Stimulated activated CD4-positive, alpha-beta T cell treated with anti-CD3 and anti-CD28 coated beads, Interleukin-4, amount 100 ng/mL, for 48 hours (primary cell): ENCODE measurements at regions not wholly inside any gene's neighbourhood (a gene's known extent, or its start where the extent isn't known, plus 50 kb on each side); places are given as distances from the start of the nearest gene placed in this dataset.

Source experiments
- DNase-seq, 2 donors: peaks; one replicate each; pipeline ENCODE4 v3.0.0-alpha.2; 2020; ENCODE audit warnings: low read depth in 2 of 2

- DNase-seq, result no peak
Observed at GRCh38 chr3:25097023-25097422, 331.0 kb upstream of the RARB start.

DNA sequence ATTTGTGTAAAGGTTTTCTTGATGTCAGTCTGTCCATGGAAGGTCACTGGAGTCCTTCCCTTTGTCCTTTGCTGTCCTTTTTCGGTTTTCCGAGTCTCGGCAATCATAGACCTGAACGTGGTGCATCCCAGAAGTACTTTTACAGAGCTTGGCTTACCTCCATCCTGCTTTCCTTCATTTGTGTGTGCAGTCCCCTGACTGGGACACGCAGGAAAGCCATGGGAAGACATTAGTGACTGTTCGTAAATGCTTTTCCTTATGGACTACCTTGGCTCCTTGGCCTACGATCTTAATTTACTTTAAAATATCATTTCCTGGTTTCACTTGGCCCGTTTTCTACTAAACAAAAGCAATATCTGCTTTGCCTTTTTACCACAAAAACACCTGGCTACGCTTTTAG lies 328.4 kb upstream of the RARB start:
- DNase-seq, result no peak

- no peak for DNase-seq
Observed at GRCh38 chr3:25103391-25103790, 324.7 kb upstream of the RARB start.

GRCh38 chr3:25107918-25108617 lies 320.0 kb upstream of the RARB start:
- DNase-seq, result no peak

- no peak for DNase-seq
Observed at GRCh38 chr3:25110642-25111041, 317.4 kb upstream of the RARB start.

- DNase-seq, result no peak
Observed at GRCh38 chr3:25113891-25114290, 314.2 kb upstream of the RARB start.

GRCh38 chr3:25114532-25114931 lies 313.5 kb upstream of the RARB start:
- no peak for DNase-seq

GRCh38 chr3:25117005-25117593 lies 311.0 kb upstream of the RARB start:
- no peak for DNase-seq

- no peak for DNase-seq
Observed at GRCh38 chr3:25119682-25120081, 308.4 kb upstream of the RARB start.

DNA sequence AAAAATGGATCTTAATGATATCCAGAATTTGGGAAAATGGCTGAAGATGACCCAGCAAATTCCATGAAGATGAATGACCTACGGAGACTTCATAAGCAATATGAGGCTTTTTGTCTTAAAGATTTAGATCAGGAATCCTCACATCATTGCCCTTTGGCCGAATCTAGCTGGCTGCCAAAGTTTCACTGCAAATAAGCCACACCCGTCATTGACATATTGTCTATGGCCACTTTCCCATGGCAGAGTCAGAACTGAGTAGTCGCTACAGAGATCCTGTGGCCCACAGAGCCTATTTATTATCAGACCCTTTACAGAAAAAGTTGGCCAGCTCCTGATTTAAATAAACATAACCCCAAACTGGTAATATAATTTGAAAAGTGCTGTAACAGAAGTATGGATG lies 307.4 kb upstream of the RARB start:
- DNase-seq, result no peak

DNA sequence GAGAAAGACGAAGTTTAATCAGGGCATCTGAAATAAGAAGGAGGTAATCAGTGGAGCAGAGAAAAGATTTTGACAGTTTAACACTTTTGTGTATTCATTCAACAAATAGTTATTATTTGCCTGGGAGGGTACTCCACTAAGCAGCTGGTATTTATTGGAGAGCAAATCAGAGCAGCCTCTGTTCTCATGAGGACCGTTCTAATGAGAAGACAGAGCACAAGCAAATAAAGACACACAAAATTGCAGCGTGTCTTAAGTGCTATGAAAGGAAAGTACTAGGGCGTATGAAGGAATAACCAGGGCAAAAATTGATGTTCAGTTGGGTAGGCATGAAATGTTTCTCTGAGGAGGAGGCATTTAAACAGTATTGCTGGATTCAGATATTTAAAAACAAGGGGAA lies 302.9 kb upstream of the RARB start:
- DNase-seq, result no peak

- no peak for DNase-seq
Observed at GRCh38 chr3:25128735-25129134, 299.3 kb upstream of the RARB start.

DNA sequence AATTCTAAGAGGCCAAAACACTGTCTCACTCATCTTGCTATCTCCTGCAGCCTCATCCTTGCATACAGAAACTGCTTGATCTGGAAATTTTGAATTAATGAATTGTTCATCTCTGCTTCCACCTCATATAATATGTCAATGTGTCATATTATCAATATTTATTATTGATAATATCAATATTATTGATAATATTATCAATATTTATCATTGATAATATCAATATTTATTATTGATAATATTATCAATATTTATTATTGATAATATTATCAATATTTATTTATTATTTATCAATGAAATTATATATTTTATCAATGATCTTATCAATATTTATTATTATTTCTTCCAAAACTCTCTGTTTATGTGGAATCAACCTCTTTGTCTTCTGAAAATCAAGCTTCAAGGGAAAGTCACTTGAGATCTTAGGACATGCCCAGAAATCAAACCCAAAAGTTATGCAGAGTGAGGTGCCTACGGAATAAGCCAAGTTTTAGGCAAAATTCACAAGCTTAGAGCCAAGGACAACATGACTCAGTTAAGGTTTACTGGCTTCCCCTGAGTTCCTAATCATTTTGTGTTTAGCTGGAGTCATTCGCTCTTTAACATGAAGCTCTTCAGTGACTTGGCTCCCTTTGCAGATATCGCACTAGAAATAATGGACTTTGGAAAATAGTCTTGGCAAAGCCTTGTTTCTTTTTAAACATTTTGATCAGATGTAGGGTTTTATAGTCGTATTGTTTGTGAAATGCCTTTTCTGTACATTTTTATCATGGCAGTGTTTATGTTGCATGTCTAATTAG lies 297.1 kb upstream of the RARB start:
- DNase-seq, result no peak

GRCh38 chr3:25133588-25133987 lies 294.5 kb upstream of the RARB start:
- no peak for DNase-seq

DNA sequence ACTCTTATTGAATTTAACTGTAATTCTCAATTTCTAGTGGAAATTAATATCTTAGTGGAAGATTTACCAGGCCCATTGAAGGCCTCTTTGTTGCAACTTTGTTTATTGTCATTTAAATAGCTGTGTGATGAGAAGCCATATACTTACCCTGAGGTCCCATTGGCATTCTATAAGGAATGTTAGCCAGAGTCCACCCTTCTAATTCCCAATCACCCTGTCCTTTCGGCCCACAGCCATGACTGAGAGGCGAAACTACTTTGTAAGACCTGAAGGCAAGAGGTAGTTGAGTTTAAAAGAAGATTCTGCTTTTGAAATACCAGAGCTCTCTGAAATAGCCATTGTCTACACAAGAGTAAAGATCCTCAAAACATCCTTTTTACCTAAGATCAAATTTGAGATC lies 290.5 kb upstream of the RARB start:
- no peak for DNase-seq

DNA sequence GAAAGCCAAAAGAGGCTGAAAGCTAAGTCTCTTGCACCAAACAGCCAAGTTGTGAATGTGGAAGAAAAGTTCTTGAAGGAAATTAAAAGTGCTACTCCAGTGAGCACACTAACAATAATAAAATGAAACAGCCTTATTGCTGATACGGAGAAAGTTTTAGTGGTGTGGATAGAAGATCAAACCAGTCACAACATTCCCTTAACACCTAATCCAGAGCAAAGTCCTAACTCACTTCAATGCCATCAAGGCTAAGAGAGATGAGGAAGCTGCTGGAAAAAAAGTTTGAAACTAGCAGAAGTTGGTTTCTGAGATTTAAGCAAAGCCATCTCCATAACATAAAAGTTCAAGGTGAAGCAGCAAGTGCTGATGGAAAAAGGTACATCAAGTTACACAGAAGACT lies 288.8 kb upstream of the RARB start:
- no peak for DNase-seq

DNA sequence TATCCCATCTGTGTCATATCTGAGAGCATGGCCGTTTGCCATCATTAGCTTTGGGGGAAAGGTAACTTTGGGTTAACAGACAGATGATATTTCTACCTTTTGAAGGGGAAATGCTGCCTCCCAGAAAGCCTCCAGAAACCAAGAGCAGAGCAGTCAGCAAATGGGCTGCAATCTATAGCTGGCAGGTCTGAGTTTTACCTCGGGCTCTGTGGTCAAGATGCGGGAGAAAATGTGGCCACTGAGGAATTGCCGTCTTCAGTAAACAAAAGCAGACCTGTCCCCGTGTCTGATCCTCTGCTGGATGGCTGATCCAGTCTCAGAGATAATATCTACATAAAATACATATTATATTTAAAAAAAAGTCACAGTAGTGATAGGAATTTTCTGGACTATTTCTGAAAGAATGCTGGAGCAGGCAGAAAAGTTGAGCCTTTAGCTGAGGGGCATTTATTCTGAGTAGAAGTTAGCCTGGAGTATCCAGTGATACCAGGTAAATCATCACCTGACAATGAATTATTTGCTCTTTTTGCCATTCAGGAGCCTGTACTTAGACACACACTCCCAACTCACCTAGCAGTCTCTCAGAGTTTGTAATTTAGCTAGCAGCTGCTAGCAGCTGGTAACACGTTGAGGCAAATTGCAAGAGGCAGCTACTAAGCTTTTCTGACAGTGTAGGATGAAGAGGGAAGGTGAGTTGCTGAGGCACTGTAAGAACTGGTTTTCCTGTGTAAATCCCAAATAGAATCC lies 285.3 kb upstream of the RARB start:
- no peak for DNase-seq

- DNase-seq, result no peak
Observed at GRCh38 chr3:25143356-25144025, 284.6 kb upstream of the RARB start.

DNA sequence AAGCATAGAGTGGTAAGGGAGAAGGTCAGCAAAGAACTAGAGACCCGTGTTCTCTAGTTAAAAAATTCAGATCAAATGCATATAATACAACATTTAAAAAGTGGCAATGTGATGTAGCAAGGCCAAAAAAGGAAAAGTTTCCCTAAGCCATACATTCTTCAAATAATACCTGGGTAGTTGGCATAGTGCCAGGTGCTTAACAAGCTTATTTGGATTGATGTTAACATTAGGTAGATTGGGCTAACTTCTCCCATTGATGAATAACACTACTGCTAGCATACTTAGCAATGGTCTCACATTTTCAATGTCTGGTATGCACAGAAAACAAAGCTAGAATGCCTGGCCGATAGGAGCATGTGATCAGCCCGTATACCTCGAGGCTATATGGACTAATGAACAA lies 283.6 kb upstream of the RARB start:
- DNase-seq, result no peak

GRCh38 chr3:25145176-25145575 lies 282.9 kb upstream of the RARB start:
- DNase-seq, result no peak

GRCh38 chr3:25150199-25150598 lies 277.9 kb upstream of the RARB start:
- DNase-seq, result no peak
